Astrocyte of the spinal cord (primary cell): ENCODE measurements at regions not wholly inside any gene's neighbourhood (a gene's known extent, or its start where the extent isn't known, plus 50 kb on each side); places are given as distances from the start of the nearest gene placed in this dataset.

ENCODE experiments used
- DNase-seq: peaks from one replicate; pipeline ENCODE4 v3.0.0; 2011; ENCODE audit warnings: low read depth, low spot score
- H3K4me3 ChIP-seq: 2 replicates; pipeline ENCODE4 v1.5.1; 2011; ENCODE audit warnings: low read depth, mild to moderate bottlenecking, low read length, moderate library complexity
- in situ Hi-C: cut with HindIII; loops from 2 replicates; pipeline ENCODE4 v1.10.0; 2017; ENCODE audit warnings: low sequenced_read_pairs
- TF ChIP-seq, protein P1 (sequence below): IDR thresholded peaks from 2 replicates; pipeline ENCODE4 v1.5.1; 2012; ENCODE audit warnings: low read depth, mild to moderate bottlenecking, low read length, inconsistent platforms

DNA sequence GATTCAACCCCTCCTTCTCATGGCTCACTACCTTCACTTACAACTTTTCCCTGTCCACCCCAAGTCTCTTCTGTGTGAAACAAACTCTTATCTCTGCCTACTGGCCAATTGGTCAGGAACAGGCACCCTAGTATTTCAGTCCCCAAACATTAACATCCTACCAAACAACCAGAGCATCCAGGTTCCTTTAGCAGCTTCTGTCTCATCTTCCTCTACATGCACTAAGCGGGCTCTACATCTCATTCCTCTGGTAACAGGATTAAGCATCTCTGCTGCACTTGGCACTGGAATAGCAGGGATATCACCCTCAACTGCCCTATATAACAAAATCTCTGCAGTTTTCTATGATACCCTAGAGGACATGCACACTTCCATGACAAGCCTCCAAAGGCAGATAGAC lies 116.2 kb downstream of the JRKL start:
- no peak for DNase-seq
- TF ChIP-seq, protein P1, sequence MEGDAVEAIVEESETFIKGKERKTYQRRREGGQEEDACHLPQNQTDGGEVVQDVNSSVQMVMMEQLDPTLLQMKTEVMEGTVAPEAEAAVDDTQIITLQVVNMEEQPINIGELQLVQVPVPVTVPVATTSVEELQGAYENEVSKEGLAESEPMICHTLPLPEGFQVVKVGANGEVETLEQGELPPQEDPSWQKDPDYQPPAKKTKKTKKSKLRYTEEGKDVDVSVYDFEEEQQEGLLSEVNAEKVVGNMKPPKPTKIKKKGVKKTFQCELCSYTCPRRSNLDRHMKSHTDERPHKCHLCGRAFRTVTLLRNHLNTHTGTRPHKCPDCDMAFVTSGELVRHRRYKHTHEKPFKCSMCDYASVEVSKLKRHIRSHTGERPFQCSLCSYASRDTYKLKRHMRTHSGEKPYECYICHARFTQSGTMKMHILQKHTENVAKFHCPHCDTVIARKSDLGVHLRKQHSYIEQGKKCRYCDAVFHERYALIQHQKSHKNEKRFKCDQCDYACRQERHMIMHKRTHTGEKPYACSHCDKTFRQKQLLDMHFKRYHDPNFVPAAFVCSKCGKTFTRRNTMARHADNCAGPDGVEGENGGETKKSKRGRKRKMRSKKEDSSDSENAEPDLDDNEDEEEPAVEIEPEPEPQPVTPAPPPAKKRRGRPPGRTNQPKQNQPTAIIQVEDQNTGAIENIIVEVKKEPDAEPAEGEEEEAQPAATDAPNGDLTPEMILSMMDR, result no peak
- in situ Hi-C loops, result no loop called here
- H3K4me3 ChIP-seq, result no peak overlapping the region

DNA sequence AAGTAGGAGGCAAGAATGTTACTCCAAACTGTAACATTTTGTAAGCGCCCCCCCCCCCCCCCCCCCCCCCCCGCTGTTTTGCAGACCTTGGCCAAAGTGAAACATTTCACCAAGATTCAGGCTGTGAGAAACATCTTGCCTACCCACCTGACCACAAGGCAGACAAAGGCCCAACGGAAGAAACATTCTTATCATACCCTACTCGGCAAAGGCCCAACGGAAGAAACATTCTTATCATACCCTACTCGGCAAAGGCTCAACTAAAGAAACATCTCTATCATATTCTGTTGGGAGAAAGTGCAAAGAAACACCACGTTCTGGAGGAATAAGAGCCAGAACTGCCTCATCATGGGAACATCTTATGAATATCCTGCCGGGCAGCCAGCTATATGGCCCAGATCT lies 117.1 kb downstream of the JRKL start:
- no peak overlapping the region for H3K4me3 ChIP-seq
- in situ Hi-C loops, result no loop called here
- TF ChIP-seq, protein P1, result no peak
- DNase-seq, result no peak

DNA sequence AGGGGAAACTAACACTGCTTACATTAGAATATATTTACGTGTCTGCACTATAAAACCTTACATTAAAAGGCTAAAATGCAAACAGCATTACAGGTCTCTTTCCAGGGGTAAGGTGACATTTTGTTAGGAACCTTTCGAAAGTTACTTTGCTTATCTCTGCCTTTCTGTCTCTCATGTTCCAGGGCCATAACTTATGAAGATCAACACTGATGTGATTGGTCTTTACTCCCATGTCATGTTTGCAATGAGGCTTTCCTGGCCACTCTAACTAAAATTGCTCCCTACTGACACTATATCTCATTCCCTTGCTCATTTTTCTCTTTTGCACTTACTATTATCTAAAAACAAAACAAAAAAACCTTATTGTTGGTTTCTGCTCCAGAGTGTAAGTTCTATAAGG lies 119.0 kb downstream of the JRKL start:
- TF ChIP-seq, protein P1, result no peak
- no peak for DNase-seq
- in situ Hi-C loops, result no loop called here
- H3K4me3 ChIP-seq, result no peak overlapping the region

DNA sequence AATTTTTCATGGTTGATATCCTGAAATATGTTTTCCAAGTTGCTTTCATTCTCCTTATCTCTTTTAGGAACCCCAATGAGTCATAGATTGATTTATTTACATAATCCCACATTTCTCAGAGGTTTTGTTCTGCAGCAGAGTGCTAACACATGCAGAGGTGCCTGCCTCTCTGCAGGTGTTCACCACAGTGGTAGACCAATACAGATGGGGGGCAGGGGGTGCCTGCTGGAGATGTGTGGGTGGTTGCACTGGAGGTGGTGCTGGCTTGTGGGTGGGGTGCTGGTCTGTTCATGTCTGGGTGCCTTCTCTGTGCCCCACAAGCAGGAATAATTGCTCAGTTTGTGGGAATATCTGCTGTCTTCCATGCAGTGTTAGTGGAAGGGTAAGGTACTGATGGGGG lies 131.1 kb downstream of the JRKL start:
- in situ Hi-C loops, result no loop called here
- DNase-seq, result no peak
- no peak overlapping the region for H3K4me3 ChIP-seq
- TF ChIP-seq, protein P1, result no peak

DNA sequence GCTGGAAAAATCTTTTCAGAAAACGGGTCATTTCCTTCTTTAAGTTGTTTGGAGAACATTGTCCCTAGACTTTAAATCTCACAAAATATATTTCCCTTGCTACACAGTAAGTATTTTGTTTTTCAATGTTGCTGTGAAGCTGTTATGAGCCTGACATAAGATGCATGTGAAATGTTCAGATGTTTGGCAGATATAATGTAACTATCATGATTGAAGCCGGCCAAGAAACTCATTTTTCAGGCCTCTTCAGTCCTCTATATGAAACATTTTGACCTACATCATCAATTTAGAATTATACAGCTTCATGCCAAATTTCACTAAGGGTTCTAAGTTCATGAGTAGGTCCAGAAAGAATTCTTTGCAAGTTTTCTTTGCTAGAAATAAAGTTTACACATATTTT lies 133.8 kb downstream of the JRKL start:
- H3K4me3 ChIP-seq, result no peak overlapping the region
- no peak for DNase-seq
- in situ Hi-C loops, result no loop called here
- TF ChIP-seq, protein P1, result no peak

DNA sequence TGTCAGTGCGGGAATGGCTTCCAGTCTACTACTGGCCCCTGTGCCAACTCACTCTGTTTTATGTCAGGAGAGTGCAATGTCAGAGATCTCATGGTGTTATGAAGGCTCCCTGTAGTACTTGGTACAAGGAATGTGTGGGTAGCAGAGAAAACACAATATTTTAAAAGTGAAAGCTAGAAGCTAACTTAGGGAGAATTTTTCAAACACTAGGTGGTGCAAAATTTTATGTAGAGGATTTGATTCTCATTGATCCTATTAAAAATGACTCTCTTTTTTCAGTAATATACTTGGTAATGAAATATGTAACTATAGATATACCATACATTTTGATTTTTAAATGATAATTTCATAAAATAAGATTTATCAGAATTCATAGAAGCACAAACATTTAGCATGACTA lies 134.7 kb downstream of the JRKL start:
- in situ Hi-C loops, result no loop called here
- no peak overlapping the region for H3K4me3 ChIP-seq
- peak; percentile 2 for DNase-seq
- TF ChIP-seq, protein P1, result peak; percentile 13

DNA sequence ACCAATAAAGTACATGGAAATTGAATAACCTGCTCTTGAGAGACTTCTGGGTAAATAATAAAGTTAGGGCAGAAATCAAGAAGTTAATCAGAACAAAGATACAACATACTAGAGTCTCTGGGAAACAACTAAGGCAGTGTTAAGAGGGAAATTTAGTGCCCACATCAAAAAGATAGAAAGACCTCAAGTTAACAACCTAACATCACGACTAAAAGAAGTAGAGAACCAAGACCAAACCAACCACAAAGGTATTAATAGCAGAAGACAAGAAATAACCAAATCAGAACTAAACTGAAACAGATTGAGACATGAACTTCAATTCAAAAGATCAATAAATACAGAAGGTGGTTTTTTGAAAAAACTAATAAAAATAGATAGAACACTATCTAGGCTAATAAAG lies 140.7 kb downstream of the JRKL start:
- H3K4me3 ChIP-seq, result no peak overlapping the region
- TF ChIP-seq, protein P1, result no peak
- no peak for DNase-seq
- in situ Hi-C loops, result no loop called here
